ENCODE measurements at regions not wholly inside any gene's neighbourhood (a gene's known extent, or its start where the extent isn't known, plus 50 kb on each side); places are given as distances from the start of the nearest gene placed in this dataset.
"Not testable (repeated sequence)": the region's sequence is repeated elsewhere in the genome, so short reads cannot be mapped to it uniquely, and the experiment has no call there.

- no peak for DNase-seq
Observed at GRCh38 chr4:158958489-158959270, 144.2 kb upstream of the RAPGEF2 start.

DNA sequence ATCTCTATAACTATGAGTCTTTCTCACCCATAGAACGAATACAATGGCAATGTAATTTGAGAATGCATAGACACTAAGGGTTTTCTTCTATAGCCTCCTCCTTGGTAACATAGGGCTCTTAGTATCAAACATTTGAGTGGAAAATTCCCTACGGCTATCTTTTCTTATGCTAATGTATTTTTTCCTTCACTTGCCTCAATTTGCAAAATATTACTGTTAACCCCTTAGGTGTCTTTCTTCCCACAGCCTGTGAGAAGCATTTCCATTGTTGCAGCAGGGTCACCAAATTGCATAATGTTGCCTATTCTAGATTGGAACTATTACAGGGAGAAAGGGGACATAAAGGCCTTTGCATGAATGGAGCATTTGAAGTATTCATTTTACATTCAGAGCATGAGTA is 140.5 kb upstream of the RAPGEF2 start:
- no peak for DNase-seq

DNA sequence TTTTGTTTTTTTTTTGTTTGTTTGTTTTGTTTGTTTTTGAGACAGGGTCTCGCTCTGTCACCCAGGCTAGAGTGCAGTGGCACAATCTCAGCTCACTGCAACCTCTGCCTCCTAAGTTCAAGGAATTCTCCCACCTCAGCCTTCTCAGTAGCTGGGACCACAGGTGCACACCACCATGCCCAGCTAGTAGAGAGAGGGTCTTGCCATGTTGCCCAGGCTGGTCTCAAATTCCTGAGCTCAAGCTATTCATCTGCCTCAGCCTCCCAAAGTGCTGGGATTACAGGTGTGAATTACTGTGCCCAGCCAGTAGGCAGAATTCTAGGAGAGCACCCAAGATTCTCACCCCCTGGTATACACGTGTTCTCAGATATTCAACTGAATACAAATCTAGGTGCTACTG is 139.6 kb upstream of the RAPGEF2 start:
- DNase-seq: not testable (repeated sequence)

DNA sequence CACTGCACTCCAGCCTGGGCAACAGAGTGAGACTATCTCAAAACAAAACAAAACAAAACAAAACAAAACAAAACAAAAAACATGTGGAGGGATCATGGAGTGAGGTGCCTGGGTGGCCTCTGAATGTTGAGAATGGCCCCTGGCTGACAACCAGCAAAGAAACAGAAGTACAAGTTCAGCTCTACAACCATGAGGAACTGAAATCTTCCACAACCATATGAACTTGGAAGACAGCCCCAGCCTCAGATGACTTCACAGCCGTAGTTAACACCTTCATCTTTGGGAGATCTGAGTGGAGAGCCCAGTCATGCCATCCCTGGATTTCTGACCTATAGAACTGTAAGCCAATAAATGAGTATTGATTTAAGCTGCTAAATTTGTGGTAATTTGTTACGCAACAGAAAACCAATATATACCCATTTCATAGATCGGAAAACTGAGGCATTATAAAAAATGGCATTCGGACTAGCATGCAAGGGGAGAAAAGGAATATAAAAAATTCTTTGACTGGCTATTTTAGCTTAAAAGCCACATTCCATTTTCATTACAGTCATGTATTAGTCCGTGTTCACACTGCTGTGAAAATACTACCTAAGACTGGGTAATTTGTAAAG is 138.7 kb upstream of the RAPGEF2 start:
- no peak for DNase-seq

GRCh38 chr4:158964728-158965124 is 138.2 kb upstream of the RAPGEF2 start:
- DNase-seq: no peak

DNA sequence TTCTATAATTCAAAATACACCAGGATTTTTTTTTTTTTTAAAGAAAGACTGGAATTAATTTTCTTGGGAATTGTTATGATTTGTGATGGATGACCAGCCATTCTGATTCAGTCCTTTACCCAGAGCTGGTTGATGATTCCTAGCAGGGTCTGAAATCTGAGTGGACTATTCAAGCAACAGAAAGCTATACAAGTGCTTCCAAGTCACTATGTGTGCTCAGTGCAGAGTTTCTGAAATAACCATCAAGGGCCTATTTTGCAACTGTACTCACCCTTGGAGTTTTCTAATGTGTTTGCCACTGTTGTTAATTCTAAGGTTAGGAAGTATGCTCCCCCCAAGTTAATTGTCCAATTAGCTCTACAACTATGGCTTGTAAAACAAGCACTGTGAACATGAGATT is 137.7 kb upstream of the RAPGEF2 start:
- DNase-seq: no peak

- no peak for DNase-seq
Observed at GRCh38 chr4:158966091-158966490, 136.8 kb upstream of the RAPGEF2 start.

DNA sequence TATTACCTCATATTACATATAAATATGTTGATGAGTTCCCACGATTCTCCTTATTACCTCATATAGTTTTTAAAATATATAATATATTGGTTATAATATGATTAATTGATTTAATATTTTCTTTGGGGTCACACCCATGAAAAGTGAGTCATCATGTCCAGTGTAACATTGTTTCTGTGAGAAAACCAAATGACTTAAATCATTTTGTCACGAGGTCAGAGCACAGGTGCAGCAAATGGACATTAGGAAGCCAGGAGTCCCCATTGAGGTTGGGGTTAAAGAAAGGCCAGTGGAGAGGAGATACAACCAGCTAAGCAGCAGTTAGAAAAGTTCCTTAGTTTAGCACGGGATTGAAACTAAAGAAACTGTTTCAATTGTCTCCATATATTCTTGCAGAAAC is 133.9 kb upstream of the RAPGEF2 start:
- no peak for DNase-seq

DNA sequence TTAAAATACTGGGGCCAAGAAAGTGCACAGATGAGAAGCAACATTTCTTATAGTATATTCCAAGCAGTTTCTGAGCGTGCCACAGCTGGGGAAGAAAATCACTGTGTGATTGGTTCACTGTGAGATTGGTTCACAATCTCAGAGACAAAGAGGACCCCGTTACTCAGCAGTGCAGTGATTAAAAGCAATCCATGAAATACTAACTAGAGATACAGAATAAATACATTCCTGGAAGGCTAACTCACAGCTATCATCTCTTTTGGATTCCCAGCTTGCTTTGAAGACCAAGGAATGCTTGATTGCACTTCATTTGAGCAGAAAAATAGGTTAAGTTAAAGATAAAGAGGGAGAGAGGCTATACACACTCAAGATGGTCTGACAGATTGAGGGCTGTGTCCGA is 132.1 kb upstream of the RAPGEF2 start:
- no peak for DNase-seq

GRCh38 chr4:158974438-158974837 is 128.4 kb upstream of the RAPGEF2 start:
- DNase-seq: not testable (repeated sequence)

DNA sequence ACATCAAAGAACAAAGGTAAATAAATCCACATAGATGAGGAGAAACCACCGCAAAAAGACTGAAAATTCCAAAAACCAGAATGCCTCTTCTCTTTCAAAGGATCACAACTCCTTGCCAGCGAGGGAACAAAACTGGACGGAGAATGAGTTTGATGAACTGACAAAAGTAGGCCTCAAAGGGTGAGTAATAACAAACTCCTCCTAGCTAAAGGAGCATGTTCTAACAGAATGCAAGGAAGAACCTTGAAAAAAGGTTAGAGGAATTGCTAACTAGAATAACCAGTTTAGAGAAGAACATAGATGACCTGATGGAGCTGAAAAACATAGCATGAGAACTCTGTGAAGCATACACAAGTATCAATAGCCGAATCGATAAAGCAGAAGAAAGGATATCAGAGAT is 122.2 kb upstream of the RAPGEF2 start:
- not testable (repeated sequence) for DNase-seq

DNA sequence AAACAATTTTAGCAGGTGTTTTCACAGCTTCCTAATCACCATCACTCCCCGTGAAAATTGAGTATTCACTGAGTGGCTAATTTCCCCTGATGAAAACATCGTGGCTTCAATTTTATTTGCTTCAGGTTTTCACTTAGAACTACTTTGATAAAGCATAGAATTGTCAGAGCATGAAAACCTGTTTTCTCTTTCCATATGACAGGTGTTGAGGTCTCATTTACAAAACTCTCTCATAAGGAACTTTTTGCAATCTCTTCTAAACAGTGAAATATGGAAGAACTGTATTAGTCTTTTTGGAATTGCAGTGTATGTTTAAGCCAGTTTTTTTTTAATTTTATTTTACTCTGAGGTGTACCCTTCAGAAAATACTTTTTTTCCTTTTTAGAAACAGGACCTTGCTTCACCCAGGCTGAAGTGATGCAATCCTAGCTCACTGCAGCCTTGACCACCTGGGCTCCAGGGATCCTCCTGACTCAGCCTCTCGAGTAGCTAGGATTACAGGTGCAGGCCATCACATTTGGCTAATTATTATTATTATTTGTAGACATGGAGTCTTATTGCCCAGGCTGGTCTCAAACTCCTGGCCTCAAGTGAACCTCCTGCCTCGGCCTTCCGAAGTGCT is 111.2 kb upstream of the RAPGEF2 start:
- DNase-seq: no peak

DNA sequence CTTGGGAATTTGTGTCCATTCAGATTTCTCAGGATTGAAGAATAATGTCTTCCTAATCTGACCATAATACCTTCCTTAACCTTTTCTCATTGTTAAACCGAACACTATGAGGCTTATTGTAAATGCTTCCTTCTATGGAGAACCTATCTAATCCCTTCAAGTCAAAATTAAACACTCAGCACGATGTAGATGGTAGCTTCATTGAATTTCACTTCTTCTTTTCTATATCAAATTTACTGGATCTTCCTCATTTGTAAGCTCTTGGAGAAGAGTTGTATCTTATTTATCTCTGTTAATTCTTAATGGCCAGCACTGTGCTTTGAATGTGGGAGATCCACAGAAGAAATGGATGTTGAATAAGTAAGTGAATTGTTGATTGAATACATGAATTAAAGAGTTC is 109.0 kb upstream of the RAPGEF2 start:
- no peak for DNase-seq

DNA sequence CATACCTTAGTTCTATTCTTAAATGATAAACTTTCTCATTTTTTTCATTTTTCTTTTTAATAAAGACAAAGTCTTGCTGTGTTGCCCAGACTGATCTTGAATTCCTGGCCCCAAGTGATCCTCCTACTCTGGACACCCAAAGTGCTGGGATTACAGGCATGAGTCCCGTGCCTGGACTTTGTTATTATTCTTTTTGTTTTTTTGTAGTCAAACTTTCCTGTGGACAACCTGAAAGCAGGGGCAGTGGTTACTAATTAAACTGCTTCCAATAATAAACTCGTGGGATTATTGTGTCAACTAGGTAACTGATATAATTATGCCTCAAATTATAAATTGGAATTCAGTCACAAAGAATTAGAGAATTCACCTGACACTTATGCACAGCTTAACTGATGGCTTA is 107.8 kb upstream of the RAPGEF2 start:
- no peak for DNase-seq

- no peak for DNase-seq
Observed at GRCh38 chr4:158995965-158996364, 106.9 kb upstream of the RAPGEF2 start.

GRCh38 chr4:158996669-158997074 is 106.2 kb upstream of the RAPGEF2 start:
- no peak for DNase-seq

DNA sequence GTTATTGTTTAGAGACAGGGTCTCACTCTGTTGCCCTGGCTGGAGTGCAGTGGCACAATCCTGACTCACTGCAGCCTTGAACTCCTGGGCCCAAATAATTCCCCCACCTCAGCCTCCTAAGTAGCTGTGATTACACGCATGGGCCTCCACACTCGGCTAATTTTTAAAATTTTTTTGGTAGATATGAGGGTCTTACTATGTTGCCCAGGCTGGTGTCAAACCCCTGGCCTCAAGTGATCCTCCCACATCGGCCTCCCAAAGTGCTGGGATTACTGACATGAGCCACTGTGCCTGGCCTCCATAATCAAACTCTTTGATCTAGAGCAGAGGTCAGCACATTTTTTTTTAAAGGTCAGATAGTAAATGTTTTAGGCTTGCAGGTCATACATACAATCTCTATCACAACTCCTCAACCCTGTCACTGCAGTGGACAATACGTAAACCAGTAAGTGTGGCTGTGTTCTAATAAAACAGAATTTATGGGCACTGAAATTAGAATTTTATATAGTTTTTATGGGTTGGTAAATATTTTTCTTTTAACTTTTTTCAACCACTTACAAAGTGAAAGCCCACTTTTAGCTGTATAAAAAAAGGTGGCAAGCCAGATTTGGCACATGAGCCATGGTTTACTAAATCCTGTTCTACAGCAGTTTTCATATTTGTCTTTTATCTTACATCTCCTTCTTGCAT is 105.1 kb upstream of the RAPGEF2 start:
- no peak for DNase-seq

DNA sequence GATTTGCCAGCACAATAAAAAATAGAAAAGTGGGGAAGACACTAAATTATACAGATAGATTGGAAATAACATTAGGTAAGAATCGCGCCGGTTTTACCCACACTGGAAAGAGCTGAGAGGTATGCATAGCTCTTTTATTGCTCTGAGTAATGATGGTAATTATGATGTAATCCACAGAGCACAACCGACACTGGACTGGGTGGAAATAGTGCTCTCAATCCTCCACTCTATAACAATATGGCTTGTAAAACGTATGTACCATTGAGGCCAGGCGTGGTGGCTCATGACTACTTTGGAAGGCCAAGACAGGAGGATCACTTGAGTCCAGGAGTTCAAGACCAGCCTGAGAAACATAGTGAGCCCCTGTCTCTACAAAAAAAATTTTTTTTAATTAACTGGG is 104.3 kb upstream of the RAPGEF2 start:
- DNase-seq: no peak

GRCh38 chr4:158999166-158999682 is 103.7 kb upstream of the RAPGEF2 start:
- DNase-seq: no peak

GRCh38 chr4:158999849-159000248 is 103.0 kb upstream of the RAPGEF2 start:
- no peak for DNase-seq

GRCh38 chr4:159002950-159003349 is 99.9 kb upstream of the RAPGEF2 start:
- DNase-seq: no peak

DNA sequence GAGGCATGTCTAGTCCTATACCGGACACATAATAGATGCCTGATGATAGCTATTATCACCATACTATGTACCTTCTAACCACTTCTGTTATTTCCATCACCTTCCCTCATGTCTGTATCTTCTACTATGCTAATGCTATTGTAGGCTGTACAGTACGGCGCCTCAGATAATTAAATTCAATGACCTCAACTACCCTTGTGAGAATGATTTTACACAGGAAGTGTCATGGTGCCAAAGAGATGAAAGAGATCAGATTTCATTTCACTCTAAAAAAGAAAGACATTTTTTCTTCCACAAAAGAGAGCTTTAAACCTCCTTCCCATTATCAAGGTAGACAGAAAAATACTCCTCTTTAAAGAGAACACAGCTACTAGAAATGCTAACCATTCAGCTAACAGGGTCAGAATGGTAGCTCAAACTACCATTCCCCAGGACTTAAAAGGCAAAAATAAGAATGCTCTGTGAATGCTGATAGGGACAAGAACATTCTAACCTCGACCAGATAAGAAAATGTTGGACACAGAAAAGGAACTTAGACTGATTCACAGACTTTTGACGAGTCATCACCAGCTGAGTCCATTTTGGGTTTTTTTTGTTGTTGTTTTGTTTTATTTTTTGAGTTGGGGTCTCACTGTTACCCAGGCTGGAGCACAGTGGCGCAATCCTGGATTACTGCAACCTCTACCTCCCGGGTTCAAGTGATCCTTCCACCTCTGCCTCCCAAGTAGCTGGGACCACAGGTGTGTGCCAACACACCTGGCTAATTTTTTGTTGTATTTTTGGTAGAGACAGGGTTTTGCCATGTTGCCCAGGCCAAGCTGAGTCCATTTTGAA is 99.2 kb upstream of the RAPGEF2 start:
- no peak for DNase-seq

DNA sequence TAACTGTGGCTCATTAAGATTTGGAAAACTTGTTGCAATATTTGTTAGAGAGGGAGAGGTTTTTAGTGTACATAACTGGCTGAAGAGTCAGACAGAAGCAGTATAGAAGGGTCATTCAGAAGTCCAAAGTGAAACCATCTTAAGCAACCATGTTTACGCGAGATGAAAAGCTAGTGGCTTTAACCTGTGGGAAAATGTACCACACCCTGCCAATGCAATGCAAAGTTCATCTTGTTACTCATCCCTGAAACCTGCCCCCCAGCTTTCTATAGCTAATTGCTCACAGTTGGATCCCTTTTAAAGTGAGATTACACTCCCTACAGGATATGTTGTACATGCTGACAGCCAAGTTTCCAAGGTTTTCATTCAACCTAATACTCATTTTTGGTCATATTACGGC is 96.7 kb upstream of the RAPGEF2 start:
- no peak for DNase-seq

All from NCI-H1694 treated with DMSO at 0.1 percent for 48 hours (cell line).